Ovary (tissue), 7 donors: ENCODE measurements at regions not wholly inside any gene's neighbourhood (a gene's known extent, or its start where the extent isn't known, plus 50 kb on each side); places are given as distances from the start of the nearest gene placed in this dataset.

Source experiments
- DNase-seq, 5 donors: peaks; one replicate each; pipeline ENCODE4 v3.0.0-alpha.2; 2019 to 2020
- H3K27ac ChIP-seq, 2 donors: fragments of 200-600 bp; one replicate each; pipeline versions ENCODE4 v1.5.1 to v1.8.0; 2019 to 2022
- H3K27me3 ChIP-seq: fragments of 200-600 bp; one replicate; pipeline ENCODE4 v1.8.0; 2022
- H3K36me3 ChIP-seq: fragments of 200-600 bp; sonication (generic); one replicate; pipeline ENCODE4 v1.5.1; 2019
- H3K4me1 ChIP-seq: one replicate; pipeline ENCODE4 v1.8.1; 2013; ENCODE audit warnings: mild to moderate bottlenecking, moderate library complexity; ENCODE audit not compliant: insufficient read depth
- H3K4me3 ChIP-seq: fragments of 200-600 bp; sonication (generic); one replicate; pipeline ENCODE4 v1.5.1; 2017
- H3K9me3 ChIP-seq, 2 donors: fragments of 200-600 bp in 1 of 2; sonication (generic) in 1 of 2; one replicate each; pipeline versions ENCODE4 v1.5.1 to v1.8.1; 2013 to 2019; ENCODE audit warnings: mild to moderate bottlenecking in 1 of 2, moderate library complexity in 1 of 2
- CTCF ChIP-seq, 3 donors: fragments of 450-650 bp in 2 of 3; fragments of 200-600 bp in 1 of 3; IDR thresholded peaks; one replicate each; pipeline versions ENCODE4 v1.5.1 to v1.8.0; 2016 to 2022; ENCODE audit warnings: antibody characterized with exemption in 3 of 3, mild to moderate bottlenecking in 1 of 3
- EP300 ChIP-seq: sonication (generic); formaldehyde crosslinking; IDR thresholded peaks from one replicate; pipeline ENCODE4 v1.6.1; 2017; ENCODE audit warnings: antibody characterized with exemption
- POLR2A ChIP-seq: fragments of 450-650 bp; IDR thresholded peaks from one replicate; pipeline ENCODE4 v1.6.1; 2017; ENCODE audit warnings: antibody characterized with exemption, mild to moderate bottlenecking, moderate library complexity
- WGBS, 3 donors: extraction: QIAGEN DNeasy Blood & Tissue Kit in 1 of 3; methylation state at CpG; one replicate each; pipeline versions ENCODE4 v1.1.5 to v1.1.7; 2013 to 2017; 5-methylcytosine and 5-hydroxymethylcytosine counted together
- intact Hi-C, 4 donors: fragments of 100-400 bp; cut with DNase I; formaldehyde crosslinking; loops; one replicate each; pipeline versions ENCODE4 v1.11.0 to v1.15.1; 2022 to 2023
- donor health status: DM: no; HTN: no; CAD: no; lungs with moderate emphysema.
- donor health status: DM: no; HTN: no; CAD: no.
- donor health status: Bipolar disorder and iron deficiency.
- donor health status: DM: no; HTN: no; CAD: no.
- donor health status: DM: yes; HTN: yes; CAD: no.

DNA sequence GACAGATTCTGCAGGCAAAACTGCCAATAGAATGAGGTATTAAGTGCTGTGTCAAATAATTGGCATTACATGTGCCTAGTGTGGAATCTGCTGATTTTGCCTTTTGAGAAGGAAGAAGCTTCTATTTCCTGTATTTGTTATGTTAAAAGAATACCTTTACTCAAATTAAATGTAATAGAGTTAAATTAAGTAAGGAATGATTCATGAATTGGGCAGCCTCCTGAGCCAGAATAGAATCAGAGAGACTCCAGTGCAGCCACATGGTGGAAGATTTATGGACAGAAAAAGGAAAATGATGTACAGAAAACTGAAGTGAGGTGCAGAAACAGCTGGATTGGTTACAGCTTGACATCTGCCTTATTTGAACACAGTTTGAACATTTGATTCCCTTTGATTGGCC is 464.4 kb upstream of the SEMA6A start:
- no peak overlapping the region for H3K27ac ChIP-seq
- no peaks in the 10 kb centered on the region for H3K27me3 ChIP-seq
- no peaks in the 10 kb centered on the region for H3K9me3 ChIP-seq
- DNase-seq = no peak
- no peaks in the 10 kb centered on the region for H3K36me3 ChIP-seq
- H3K4me3 ChIP-seq = no peak overlapping the region
- intact Hi-C loops = no loop called here
- no peaks in the 10 kb centered on the region for H3K4me1 ChIP-seq
- TF ChIP-seq EP300 = no peak
- no peak for TF ChIP-seq CTCF (IDR thresholded peaks at IDR 0.05)
- TF ChIP-seq POLR2A = no peak

GRCh38 chr5:117027384-117027783 is 452.8 kb upstream of the SEMA6A start:
- no peaks in the 10 kb centered on the region for H3K36me3 ChIP-seq
- H3K4me3 ChIP-seq = no peak overlapping the region
- H3K9me3 ChIP-seq = no peaks in the 10 kb centered on the region
- 95 to 97% (median 95%) methylated on average over 2 of the region's 2 CpGs for WGBS, 3 donors
- no peak for TF ChIP-seq EP300
- H3K27ac ChIP-seq = no peak overlapping the region
- H3K4me1 ChIP-seq = no peaks in the 10 kb centered on the region
- DNase-seq = no peak
- intact Hi-C loops = no loop called here
- H3K27me3 ChIP-seq = no peaks in the 10 kb centered on the region

GRCh38 chr5:117020999-117021398 is 446.4 kb upstream of the SEMA6A start:
- no peaks in the 10 kb centered on the region for H3K27me3 ChIP-seq
- intact Hi-C loops = no loop called here
- no peaks in the 10 kb centered on the region for H3K36me3 ChIP-seq
- no peak overlapping the region for H3K27ac ChIP-seq
- TF ChIP-seq EP300 (no peak), CTCF (IDR thresholded peaks at IDR 0.05) (no peak), POLR2A (no peak)
- no peak overlapping the region for H3K4me3 ChIP-seq
- WGBS, 3 donors = 38 to 63% (median 46%) methylated on average over 2 of the region's 2 CpGs
- H3K4me1 ChIP-seq = no peaks in the 10 kb centered on the region
- no peak for DNase-seq
- no peaks in the 10 kb centered on the region for H3K9me3 ChIP-seq

DNA sequence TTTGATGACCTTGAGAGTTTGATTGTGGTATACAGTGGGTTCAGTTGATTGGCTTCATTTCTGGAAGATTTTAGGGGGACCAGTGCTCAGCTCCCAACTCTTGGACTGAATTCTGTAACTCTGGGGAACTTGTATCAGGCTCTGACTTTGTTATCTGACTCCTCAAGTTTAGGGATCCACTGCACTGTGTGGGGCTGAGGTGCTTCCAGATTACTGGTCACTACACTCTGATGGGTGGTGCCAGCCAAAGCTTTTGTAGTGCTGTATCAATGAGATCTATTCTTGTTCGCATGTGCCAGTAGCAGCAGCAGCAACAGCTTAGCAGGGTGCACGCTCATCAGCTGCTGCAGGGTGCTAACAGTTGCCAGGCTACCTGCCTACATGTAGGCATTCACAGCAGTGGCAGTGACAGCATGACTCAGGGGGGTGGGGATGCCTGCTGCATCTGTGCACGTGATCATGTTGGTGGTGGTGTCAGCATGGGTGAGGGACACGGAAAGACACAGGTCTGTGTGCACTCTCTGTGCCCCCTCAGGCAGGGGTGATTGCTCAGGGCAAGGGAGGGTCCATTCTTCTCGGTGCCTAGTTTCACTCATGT is 438.8 kb upstream of the SEMA6A start:
- TF ChIP-seq EP300 = no peak
- no peak for DNase-seq
- Histone ChIP-seq H3K27me3 (no peaks in the 10 kb centered on the region), H3K27ac (no peak overlapping the region), H3K4me1 (no peaks in the 10 kb centered on the region), H3K36me3 (no peaks in the 10 kb centered on the region), H3K9me3 (no peaks in the 10 kb centered on the region), H3K4me3 (no peak overlapping the region)
- 82 to 87% (median 86%) methylated on average over 5 of the region's 5 CpGs for WGBS, 3 donors
- intact Hi-C loops = no loop called here

DNA sequence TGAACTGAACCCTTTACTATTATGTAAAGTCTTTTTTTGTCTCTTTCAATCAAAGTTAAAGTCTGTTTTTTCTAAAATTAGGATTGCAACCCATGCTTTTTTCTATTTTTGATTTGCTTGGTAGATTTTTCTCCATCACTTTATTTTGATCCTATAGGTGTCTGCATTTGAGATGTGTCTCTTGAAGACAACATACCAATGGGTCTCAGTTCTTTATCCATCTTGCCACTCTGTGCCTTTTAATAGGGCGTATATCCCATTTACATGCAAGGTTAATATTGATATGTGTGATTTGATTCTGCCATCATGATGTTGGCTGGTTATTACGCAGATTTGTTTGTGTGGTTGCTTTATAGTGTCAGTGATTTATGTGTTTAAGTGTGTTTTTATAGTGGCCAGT is 436.0 kb upstream of the SEMA6A start:
- Histone ChIP-seq H3K36me3 (no peaks in the 10 kb centered on the region), H3K4me1 (no peaks in the 10 kb centered on the region), H3K27ac (no peak overlapping the region), H3K9me3 (no peaks in the 10 kb centered on the region), H3K27me3 (no peaks in the 10 kb centered on the region), H3K4me3 (no peak overlapping the region)
- no peak for DNase-seq
- intact Hi-C loops = no loop called here
- TF ChIP-seq EP300 (no peak), CTCF (IDR thresholded peaks at IDR 0.05) (no peak), POLR2A (no peak)
- 92 to 94% (median 94%) methylated on average over 2 of the region's 2 CpGs for WGBS, 3 donors
